Epithelial cell of proximal tubule (primary cell): ENCODE measurements at regions not wholly inside any gene's neighbourhood (a gene's known extent, or its start where the extent isn't known, plus 50 kb on each side); places are given as distances from the start of the nearest gene placed in this dataset.
"Not testable (repeated sequence)": the region's sequence is repeated elsewhere in the genome, so short reads cannot be mapped to it uniquely, and the experiment has no call there.

Experiments used
- DNase-seq: peaks from one replicate; pipeline ENCODE4 v3.0.0-alpha.2; 2011; ENCODE audit warnings: low read depth
- H3K4me3 ChIP-seq: 2 replicates; pipeline ENCODE4 v1.5.1; 2011; ENCODE audit warnings: low read depth, mild to moderate bottlenecking, low read length
- CTCF ChIP-seq: conservative IDR thresholded peaks from 2 replicates; pipeline ENCODE4 v1.5.1; 2012; ENCODE audit warnings: low read depth, mild to moderate bottlenecking, low read length

GRCh38 chr1:192506741-192507155 lies 68.8 kb upstream of the RGS1 start:
- no peak for DNase-seq
- peak; percentile 50 for TF ChIP-seq CTCF
- no peak overlapping the region for H3K4me3 ChIP-seq

- no peak for DNase-seq
- H3K4me3 ChIP-seq, result no peak overlapping the region
- no peak for TF ChIP-seq CTCF
These were observed 63.0 kb upstream of the RGS1 start for GRCh38 chr1:192512426-192513162.

- no peak for TF ChIP-seq CTCF
- no peak for DNase-seq
- no peak overlapping the region for H3K4me3 ChIP-seq
These were observed 62.4 kb upstream of the RGS1 start for GRCh38 chr1:192513196-192513595.

GRCh38 chr1:192513697-192514096 lies 61.9 kb upstream of the RGS1 start:
- H3K4me3 ChIP-seq, result no peak overlapping the region
- no peak for TF ChIP-seq CTCF
- DNase-seq, result no peak

- no peak for TF ChIP-seq CTCF
- no peak for DNase-seq
These were observed 58.7 kb upstream of the RGS1 start for GRCh38 chr1:192516776-192517297.

GRCh38 chr1:192517716-192518355 lies 57.7 kb upstream of the RGS1 start:
- not testable (repeated sequence) for H3K4me3 ChIP-seq, DNase-seq

More at GRCh38 chr1:192516776-192517297, 58.7 kb upstream of the RGS1 start:
- H3K4me3 ChIP-seq, result no peak overlapping the region

- no peak overlapping the region for H3K4me3 ChIP-seq
- DNase-seq, result no peak
- no peak for TF ChIP-seq CTCF
These were observed 56.9 kb upstream of the RGS1 start for GRCh38 chr1:192518700-192519099.
